ENCODE measurements at regions not wholly inside any gene's neighbourhood (a gene's known extent, or its start where the extent isn't known, plus 50 kb on each side); places are given as distances from the start of the nearest gene placed in this dataset.

DNA sequence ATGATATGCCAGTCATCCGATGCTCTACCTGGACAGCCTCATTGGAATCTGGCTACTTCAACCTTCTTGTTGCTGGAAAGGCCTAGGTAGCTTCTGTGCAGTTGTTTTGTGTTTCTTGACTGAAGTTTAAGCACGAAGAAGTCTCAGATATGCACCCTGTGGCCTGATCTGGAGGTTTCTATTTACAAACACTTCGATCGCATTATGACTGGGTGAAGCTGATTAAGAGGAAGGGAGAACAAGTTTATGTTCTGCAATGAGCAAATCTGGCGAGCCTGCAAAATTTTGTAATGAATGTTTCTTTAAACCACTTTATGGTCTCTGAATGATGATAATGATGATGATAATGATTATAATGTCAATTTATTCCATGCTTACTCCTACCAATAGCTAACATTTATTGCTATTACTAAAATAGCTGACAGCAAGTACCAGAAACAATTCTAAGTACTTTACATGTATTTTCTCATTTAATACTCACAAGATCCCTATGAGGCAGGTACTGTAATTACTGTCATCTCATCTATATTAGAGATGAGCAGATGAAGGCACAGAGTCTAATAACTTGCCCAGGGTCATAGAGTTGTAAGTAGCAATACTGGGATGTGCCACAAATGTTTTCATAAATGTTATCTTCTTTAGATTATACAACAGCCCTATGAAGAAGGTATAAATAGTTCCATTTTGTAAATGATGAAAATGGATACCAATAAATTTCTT, 126.1 kb upstream of the UST start:
- TF ChIP-seq, protein P1, sequence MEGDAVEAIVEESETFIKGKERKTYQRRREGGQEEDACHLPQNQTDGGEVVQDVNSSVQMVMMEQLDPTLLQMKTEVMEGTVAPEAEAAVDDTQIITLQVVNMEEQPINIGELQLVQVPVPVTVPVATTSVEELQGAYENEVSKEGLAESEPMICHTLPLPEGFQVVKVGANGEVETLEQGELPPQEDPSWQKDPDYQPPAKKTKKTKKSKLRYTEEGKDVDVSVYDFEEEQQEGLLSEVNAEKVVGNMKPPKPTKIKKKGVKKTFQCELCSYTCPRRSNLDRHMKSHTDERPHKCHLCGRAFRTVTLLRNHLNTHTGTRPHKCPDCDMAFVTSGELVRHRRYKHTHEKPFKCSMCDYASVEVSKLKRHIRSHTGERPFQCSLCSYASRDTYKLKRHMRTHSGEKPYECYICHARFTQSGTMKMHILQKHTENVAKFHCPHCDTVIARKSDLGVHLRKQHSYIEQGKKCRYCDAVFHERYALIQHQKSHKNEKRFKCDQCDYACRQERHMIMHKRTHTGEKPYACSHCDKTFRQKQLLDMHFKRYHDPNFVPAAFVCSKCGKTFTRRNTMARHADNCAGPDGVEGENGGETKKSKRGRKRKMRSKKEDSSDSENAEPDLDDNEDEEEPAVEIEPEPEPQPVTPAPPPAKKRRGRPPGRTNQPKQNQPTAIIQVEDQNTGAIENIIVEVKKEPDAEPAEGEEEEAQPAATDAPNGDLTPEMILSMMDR (IDR thresholded peaks at IDR 0.05; ENCODE audit: low read depth, low read length, poor library complexity, severe bottlenecking): no peak
- no peak for TF ChIP-seq EZH2phosphoT487 (IDR thresholded peaks at IDR 0.05; ENCODE audit: borderline replicate concordance, low read length)

All from DOHH2 (cell line).